ENCODE measurements at regions not wholly inside any gene's neighbourhood (a gene's known extent, or its start where the extent isn't known, plus 50 kb on each side); places are given as distances from the start of the nearest gene placed in this dataset.

GRCh38 chr3:59286791-59287531 is 237.1 kb upstream of the CFAP20DC start:
- Histone ChIP-seq H3K4me3 (ENCODE audit: insufficient read depth, low read depth, low read length) (no peak overlapping the region), H3K4me2 (ENCODE audit: low read length) (no peak overlapping the region), H3K27ac (ENCODE audit: low read depth, low read length) (no peak overlapping the region), H4K20me1 (ENCODE audit: insufficient read depth, low read length) (no peaks in the 10 kb centered on the region), H2AFZ (ENCODE audit: low read depth, low read length) (no peak overlapping the region), H3K27me3 (ENCODE audit: insufficient read depth, low read length) (no peaks in the 10 kb centered on the region), H3K36me3 (ENCODE audit: insufficient read depth, low read length) (no peaks in the 10 kb centered on the region), H3K9ac (ENCODE audit: low read length) (no peak overlapping the region), H3K79me2 (ENCODE audit: insufficient read depth, low read length) (no peaks in the 10 kb centered on the region), H3K4me1 (ENCODE audit: insufficient read depth, low read length) (no peaks in the 10 kb centered on the region), H3K9me3 (ENCODE audit: insufficient read depth, low read depth, low read length) (no peaks in the 10 kb centered on the region)
- Mint-ChIP-seq H3K9me3 (ENCODE audit: unreplicated experiment) (peaks cover 7% of the 10 kb centered on the region), H3K27ac (ENCODE audit: unreplicated experiment) (peak overlapping the region; percentile 63), H3K36me3 (ENCODE audit: low read depth, unreplicated experiment) (no peaks in the 10 kb centered on the region), H3K27me3 (ENCODE audit: low read depth, unreplicated experiment) (no peaks in the 10 kb centered on the region), H3K4me3 (ENCODE audit: unreplicated experiment) (no peak overlapping the region), H3K4me1 (ENCODE audit: low read depth, unreplicated experiment) (peaks cover 24% of the 10 kb centered on the region)
- FAIRE-seq (peak; percentile 68), DNase-seq (ENCODE audit: low read depth) (peak; percentile 22)
- no peak for TF ChIP-seq EZH2 (IDR thresholded peaks at IDR 0.05; ENCODE audit: insufficient read depth, low read length)
- TF ChIP-seq, protein P1, sequence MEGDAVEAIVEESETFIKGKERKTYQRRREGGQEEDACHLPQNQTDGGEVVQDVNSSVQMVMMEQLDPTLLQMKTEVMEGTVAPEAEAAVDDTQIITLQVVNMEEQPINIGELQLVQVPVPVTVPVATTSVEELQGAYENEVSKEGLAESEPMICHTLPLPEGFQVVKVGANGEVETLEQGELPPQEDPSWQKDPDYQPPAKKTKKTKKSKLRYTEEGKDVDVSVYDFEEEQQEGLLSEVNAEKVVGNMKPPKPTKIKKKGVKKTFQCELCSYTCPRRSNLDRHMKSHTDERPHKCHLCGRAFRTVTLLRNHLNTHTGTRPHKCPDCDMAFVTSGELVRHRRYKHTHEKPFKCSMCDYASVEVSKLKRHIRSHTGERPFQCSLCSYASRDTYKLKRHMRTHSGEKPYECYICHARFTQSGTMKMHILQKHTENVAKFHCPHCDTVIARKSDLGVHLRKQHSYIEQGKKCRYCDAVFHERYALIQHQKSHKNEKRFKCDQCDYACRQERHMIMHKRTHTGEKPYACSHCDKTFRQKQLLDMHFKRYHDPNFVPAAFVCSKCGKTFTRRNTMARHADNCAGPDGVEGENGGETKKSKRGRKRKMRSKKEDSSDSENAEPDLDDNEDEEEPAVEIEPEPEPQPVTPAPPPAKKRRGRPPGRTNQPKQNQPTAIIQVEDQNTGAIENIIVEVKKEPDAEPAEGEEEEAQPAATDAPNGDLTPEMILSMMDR (IDR thresholded peaks at IDR 0.05; ENCODE audit: insufficient read depth, low read depth, low read length), result no peak

GRCh38 chr3:59285560-59285959 is 235.7 kb upstream of the CFAP20DC start:
- H2AFZ ChIP-seq (ENCODE audit: low read depth, low read length), result no peak overlapping the region
- no peak overlapping the region for H3K27ac ChIP-seq (ENCODE audit: low read depth, low read length)
- no peaks in the 10 kb centered on the region for H3K9me3 ChIP-seq (ENCODE audit: insufficient read depth, low read depth, low read length)
- H3K27me3 ChIP-seq (ENCODE audit: insufficient read depth, low read length), result no peaks in the 10 kb centered on the region
- H4K20me1 ChIP-seq (ENCODE audit: insufficient read depth, low read length), result no peaks in the 10 kb centered on the region
- DNase-seq (ENCODE audit: low read depth) (no peak), FAIRE-seq (no peak)
- no peaks in the 10 kb centered on the region for H3K4me1 ChIP-seq (ENCODE audit: insufficient read depth, low read length)
- H3K4me3 ChIP-seq (ENCODE audit: insufficient read depth, low read depth, low read length), result no peak overlapping the region
- Mint-ChIP-seq H3K9me3 (ENCODE audit: unreplicated experiment) (peaks cover 7% of the 10 kb centered on the region), H3K27ac (ENCODE audit: unreplicated experiment) (no peak overlapping the region), H3K4me1 (ENCODE audit: low read depth, unreplicated experiment) (peaks cover 20% of the 10 kb centered on the region), H3K4me3 (ENCODE audit: unreplicated experiment) (no peak overlapping the region), H3K27me3 (ENCODE audit: low read depth, unreplicated experiment) (peaks cover 2% of the 10 kb centered on the region), H3K36me3 (ENCODE audit: low read depth, unreplicated experiment) (no peaks in the 10 kb centered on the region)
- H3K4me2 ChIP-seq (ENCODE audit: low read length), result no peak overlapping the region
- no peak for TF ChIP-seq EZH2 (IDR thresholded peaks at IDR 0.05; ENCODE audit: insufficient read depth, low read length)
- TF ChIP-seq, protein P1 (IDR thresholded peaks at IDR 0.05; ENCODE audit: insufficient read depth, low read depth, low read length), result no peak
- no peaks in the 10 kb centered on the region for H3K36me3 ChIP-seq (ENCODE audit: insufficient read depth, low read length)
- H3K9ac ChIP-seq (ENCODE audit: low read length), result no peak overlapping the region
- no peaks in the 10 kb centered on the region for H3K79me2 ChIP-seq (ENCODE audit: insufficient read depth, low read length)

DNA sequence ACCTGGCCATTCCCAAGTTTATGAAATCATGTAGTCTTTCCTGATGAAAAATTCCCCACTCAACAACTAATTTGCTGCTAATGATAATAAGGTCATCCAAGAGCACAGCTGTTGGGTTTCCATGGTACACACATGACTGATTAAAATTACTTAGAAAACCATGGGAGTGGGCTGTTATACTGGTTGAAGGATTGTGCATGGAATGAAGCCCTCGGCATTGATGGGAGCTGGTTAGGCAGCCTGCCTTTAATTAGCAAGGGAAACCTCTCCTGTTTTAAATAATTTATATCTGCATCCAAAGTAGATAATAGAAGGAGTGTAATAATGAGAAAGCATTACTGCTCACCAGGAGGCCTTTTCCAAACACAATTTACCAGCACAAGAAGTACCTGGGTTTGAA is 235.1 kb upstream of the CFAP20DC start:
- Histone ChIP-seq H3K27ac (ENCODE audit: low read depth, low read length) (no peak overlapping the region), H3K4me3 (ENCODE audit: insufficient read depth, low read depth, low read length) (no peak overlapping the region)
- peaks cover 7% of the 10 kb centered on the region for H3K9me3 Mint-ChIP-seq (ENCODE audit: unreplicated experiment)

More for the DNA sequence above, 235.1 kb upstream of the CFAP20DC start:
- no peaks in the 10 kb centered on the region for H3K4me1 ChIP-seq (ENCODE audit: insufficient read depth, low read length)
- no peak overlapping the region for H3K4me2 ChIP-seq (ENCODE audit: low read length)
- TF ChIP-seq, protein P1 (IDR thresholded peaks at IDR 0.05; ENCODE audit: insufficient read depth, low read depth, low read length), result no peak
- TF ChIP-seq EZH2 (IDR thresholded peaks at IDR 0.05; ENCODE audit: insufficient read depth, low read length), result no peak
- no peaks in the 10 kb centered on the region for H3K27me3 ChIP-seq (ENCODE audit: insufficient read depth, low read length)
- DNase-seq (ENCODE audit: low read depth) (no peak), FAIRE-seq (no peak)
- no peaks in the 10 kb centered on the region for H3K36me3 ChIP-seq (ENCODE audit: insufficient read depth, low read length)
- no peaks in the 10 kb centered on the region for H3K79me2 ChIP-seq (ENCODE audit: insufficient read depth, low read length)
- H3K9me3 ChIP-seq (ENCODE audit: insufficient read depth, low read depth, low read length), result no peaks in the 10 kb centered on the region
- no peaks in the 10 kb centered on the region for H4K20me1 ChIP-seq (ENCODE audit: insufficient read depth, low read length)
- Mint-ChIP-seq H3K27ac (ENCODE audit: unreplicated experiment) (no peak overlapping the region), H3K4me3 (ENCODE audit: unreplicated experiment) (no peak overlapping the region), H3K4me1 (ENCODE audit: low read depth, unreplicated experiment) (peaks cover 15% of the 10 kb centered on the region), H3K36me3 (ENCODE audit: low read depth, unreplicated experiment) (no peaks in the 10 kb centered on the region), H3K27me3 (ENCODE audit: low read depth, unreplicated experiment) (peaks cover 2% of the 10 kb centered on the region)
- no peak overlapping the region for H3K9ac ChIP-seq (ENCODE audit: low read length)
- no peak overlapping the region for H2AFZ ChIP-seq (ENCODE audit: low read depth, low read length)
